ENCODE measurements at regions not wholly inside any gene's neighbourhood (a gene's known extent, or its start where the extent isn't known, plus 50 kb on each side); places are given as distances from the start of the nearest gene placed in this dataset.
A peak's percentile ranks its signal among the peaks of the same experiment; 100 is the strongest.

DNA sequence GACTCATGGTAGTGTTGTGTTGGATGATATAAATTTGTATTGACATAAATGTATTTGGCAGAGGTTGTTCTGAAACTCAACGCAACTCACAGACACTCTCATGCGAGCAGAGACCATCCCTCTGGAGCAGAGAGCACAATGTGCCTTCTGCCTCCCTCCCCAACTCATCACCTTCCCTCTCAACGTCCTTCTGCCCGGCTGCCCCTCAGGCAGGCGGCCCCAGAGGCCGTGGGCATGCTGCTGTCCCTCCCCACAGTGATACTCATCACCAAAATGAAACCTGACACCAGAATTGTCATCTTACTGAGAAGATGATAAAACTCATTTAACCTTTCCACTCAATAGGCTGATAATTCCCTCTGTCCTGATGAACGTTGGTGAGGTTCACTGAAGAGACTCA lies 260.6 kb downstream of the ETS1 start:
- peak; percentile 42 for DNase-seq

DNA sequence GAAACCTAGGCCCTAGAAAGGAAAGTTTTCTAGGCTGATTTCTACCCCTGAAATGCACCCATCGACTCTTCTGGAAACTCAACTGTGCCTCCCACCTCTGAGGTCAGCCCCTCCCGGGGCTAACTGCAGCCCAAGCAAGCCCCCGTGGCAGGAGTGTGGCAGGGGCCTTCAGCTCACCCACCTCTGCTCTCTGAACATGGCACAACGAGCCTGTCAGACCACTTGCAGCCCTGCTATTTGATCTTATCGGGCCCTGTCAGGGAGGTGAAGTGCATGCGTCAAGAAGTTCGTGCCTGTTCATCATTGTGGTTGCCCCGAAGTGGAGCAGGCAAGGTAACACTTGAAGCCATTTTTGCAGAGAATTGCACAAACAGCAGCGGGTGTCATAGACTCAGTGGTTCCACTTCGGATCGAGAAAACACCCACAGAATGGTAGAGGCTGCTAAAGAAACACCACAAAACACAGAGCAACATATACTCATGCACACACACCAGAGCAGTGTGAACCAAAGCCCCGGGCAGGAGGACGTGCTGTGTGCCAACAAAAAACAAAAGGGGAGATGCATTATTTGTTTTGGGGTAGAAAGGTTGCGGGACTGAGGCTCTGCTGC lies 262.7 kb downstream of the ETS1 start:
- peak; percentile 84 for DNase-seq

DNA sequence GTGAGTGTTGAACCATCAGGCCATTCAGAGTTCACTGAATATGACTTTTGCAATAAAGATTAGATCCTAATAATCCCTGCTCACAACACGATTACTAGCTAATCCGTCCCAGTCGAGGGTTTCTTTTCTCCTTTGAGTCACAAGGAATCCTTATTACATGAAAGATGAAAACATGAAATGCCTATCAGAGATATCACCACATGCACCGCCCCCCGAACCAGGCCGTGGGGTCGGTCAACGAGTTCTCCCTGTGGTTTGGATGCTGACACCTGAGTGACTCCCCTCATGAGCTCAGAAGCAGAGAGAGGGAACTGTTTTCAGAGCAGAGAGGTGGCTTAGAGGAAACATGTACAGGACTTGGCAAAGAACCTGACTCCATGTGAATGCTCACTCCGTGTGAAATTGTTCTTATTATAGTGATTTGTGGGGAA lies 263.3 kb downstream of the ETS1 start:
- DNase-seq = peak; percentile 71

- DNase-seq = peak; percentile 57
Observed at GRCh38 chr11:128323381-128323780, 264.0 kb downstream of the ETS1 start.

DNA sequence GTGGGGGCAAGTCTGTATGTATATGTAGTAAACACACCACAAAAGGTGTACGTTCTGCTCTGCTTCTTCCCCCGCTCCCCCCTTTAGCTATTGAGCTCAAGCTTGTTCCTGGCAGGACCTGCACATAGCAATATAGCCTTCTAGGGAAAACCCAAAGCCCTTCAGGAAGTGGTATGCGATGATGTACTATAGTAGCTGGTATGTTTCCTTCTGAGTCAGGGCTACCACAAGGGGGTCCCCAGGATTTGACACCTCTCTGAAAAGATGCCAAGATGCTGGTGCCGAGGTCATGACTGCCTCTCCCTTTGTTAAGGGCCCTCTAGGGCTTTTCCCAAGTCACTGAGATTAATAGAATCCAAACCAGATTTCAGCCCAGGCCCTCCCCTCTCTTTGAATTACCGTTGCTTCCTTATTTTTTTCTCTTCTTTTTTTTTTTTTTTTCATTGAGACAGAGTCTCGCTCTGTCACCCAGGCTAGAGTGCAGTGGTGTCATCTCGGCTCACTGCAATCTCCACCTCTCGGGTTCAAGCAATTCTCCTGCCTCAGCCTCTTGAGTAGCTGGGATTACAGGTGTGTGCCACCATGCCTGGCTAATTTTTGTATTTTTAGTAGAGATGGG lies 268.4 kb downstream of the ETS1 start:
- peak; percentile 83 for DNase-seq

GRCh38 chr11:128316541-128317227 lies 270.7 kb downstream of the ETS1 start:
- DNase-seq = no peak

GRCh38 chr11:128315933-128316332 lies 271.4 kb downstream of the ETS1 start:
- no peak for DNase-seq

GRCh38 chr11:128313931-128314330 lies 273.4 kb downstream of the ETS1 start:
- DNase-seq = no peak

DNA sequence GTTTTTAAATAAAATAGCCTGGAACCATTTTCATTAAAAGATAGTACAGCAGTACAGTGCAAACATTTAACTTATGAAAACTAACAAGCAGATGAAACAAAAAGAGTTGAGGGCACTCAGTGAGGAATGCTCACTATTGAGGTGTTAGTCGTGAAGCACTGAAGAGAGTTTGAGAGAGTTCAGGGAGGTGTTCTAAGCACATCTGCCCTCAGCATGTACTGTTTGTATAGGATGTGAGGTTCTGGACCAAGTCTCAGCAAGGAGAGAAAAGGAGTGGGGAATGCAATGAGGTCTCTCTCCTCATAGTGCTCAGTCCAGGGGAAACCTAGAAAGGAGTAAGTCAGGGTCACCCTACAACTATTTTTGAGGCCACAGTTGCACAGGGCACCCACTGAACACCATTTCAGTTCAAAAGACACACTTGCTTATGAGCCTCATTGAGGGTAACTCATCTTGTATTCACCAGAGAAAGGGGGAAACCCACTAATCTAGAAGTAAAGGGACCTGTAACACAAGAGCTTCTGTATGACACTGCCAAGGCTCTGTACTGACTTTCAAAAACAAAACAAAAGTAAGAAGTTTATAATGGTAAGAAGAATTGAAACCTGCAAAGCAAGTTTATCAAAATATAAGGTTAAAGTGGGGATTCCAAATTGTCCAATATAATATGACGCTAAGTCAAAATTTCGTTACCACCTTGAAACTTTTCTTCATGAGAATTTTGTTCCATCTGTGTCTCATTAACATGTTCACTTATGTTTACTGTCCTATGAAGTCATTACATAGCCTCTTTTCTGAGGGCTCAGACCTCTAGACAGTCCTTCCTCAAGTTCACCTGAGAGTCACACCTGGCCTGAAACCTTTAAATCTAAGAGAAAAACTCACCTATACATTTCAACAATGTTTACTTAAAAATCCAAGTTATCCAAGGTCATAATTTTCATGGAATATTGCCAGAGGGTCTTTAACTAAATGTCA lies 275.3 kb downstream of the ETS1 start:
- no peak for DNase-seq

DNA sequence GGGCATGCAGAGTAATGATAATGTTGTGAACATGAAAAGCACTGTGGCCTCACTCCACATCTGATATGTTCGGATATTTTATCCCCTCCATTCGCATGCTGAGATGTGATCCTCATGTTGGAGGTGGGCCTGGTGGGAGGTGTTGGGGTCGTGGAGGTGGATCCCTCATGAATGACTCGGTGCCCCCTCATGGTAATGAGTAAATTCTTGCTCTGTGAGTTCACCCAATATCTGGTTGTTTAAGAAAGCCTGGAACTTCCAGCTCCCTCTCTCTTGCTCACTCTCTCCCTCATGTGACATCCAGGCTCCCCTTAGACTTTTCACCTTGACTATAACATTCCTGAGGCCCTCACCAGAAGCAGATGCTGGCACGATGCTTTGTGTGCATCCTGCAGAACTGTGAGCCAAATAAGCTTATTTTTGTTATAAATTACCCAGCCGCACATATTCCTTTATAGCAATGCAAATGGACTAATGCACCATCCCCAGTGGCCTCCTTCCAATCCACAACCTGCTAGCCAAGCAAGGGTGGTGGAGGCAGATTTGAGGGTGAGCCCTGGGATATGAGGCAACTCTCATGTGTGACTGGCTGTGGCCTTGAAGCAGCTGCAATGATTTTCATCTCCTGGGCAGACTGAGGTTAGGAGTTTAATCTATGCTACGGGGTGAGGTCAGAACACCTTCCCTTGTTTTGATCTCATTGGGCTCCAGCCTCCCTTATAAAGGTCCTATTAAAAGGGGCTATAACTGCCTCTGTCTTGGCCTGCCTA lies 276.5 kb downstream of the ETS1 start:
- DNase-seq = peak; percentile 46

DNA sequence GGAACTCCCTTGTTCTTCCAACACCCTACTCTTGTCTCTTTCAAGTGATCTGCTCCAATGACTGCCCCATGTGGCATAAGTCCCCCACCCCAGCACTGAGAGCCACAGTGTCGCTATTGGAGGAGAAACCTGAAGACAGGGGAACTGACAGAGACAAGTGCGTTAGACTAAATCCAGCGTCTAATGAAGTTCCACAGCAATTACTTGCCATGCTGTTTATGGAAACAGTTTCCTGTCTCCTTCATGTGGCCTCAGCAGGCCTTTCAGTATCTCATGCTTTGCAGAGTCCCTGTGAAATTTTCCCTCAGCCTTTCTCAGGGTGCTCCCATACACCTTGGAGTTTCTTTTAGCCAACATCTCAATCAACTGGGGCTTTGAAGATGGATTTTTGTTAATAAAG lies 277.4 kb downstream of the ETS1 start:
- DNase-seq = no peak

- DNase-seq = no peak
Observed at GRCh38 chr11:128308794-128309193, 278.6 kb downstream of the ETS1 start.

DNA sequence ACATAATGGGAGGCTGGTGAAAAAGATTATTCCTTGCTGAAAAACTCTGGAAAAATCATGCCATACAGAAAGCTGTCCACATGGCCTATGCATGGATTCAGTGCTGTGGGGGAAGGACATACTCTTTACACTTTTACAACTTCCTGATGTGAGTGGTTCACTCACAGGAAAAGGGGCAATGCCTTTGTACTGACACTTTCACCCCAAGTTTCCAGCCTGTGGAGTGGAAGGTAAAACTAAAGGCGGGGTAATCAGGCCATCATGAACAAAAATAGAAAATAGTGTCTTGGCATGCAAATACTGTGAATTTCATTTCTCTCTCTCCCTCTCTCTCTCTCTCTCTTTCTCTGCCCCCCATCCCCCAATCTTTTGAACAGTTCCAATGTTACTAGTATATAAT lies 281.8 kb downstream of the ETS1 start:
- DNase-seq = no peak

DNA sequence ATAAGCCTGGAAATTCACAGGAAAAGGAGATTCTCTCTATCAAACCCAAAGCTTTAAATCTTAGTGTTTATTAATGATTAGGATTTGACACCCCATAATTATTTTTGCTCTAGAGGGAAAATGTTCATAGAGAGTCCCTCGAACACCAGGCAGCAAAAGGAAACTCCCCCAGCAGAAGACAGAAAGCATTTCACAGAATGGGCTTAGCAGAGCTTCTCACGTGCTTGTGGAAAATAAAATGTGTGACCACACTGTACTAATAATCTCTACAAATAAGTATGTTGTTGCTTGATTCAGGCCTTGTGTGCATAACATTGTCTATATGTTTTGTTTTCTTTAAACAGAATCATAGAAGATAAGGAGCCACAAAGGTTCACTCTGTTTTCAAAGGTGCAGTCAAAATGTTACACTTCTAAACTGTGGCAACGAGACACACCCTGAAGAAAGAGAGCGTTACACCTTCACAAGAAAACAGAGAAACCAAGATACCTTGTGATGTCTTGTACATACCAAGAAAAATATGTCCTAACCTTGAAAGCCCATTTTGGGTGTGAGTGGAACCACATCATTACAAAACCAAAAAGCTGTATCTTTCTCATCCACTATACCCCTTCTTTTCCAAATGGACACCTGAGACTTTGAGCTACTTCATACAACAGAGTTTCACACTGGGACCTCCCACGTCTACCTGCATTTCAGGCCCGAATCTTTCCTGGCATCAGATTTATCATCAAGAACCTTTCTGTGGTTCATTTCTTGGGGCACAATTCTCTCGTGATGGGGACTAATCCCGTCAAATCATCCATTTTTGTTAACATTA lies 282.5 kb downstream of the ETS1 start:
- DNase-seq = no peak

GRCh38 chr11:128304116-128304515 lies 283.2 kb downstream of the ETS1 start:
- no peak for DNase-seq

DNA sequence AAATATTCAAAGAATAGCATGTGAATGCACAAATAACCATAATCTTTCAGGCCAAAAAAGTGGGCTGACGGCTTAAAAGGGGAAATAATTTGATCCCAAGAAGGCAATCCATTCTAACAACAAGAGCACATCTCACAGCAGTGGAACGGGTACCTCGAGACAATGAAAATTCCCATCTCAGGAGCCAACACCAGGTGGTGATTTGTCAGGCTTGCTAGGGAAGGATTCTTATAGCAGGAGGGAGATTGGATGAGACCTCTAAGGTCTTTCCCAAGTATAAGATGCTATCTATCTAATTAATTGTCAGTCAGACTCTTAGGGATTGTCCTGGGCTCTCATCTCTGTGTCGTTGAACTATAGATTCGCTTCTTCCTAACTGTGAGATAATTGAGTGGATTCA lies 284.0 kb downstream of the ETS1 start:
- DNase-seq = no peak

- peak; percentile 67 for DNase-seq
Observed at GRCh38 chr11:128302425-128303186, 284.8 kb downstream of the ETS1 start.

DNA sequence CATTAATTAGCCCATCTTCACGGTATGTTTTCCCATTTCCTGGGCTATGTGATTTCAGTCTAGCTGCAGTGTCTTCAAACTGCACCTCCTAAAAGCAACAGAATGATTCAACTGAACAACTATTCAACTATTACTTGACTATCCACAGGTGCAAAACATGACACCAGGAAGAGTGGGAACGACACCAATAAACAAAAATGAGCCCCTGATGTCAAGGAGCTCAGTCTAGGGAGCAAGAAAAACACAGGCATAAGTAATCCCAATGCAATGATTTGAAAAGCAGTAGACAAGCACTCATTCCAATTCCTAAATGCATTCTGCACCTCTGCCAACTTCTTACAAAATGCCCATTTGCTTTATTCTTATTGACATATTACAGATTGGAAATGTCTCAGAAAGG lies 285.6 kb downstream of the ETS1 start:
- DNase-seq = no peak

DNA sequence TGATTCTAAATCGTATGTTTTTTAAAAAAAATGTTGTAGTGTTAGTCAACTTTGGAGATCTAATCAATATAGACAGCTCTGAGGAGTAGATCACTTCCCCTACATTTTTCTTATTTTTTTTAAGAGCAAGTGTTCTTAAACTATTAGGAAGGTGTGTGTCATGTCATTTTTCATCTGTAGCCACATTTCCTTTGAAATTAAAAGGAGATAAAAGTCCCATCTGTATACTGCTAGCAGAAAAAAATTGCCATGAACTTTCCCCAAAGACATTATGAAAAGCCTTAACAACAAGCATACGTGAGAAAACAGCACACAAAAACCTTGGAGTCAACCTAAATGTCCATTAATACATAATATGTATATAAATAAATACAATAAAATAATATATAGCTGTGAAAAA lies 286.6 kb downstream of the ETS1 start:
- DNase-seq = no peak

- no peak for DNase-seq
Observed at GRCh38 chr11:128299132-128299726, 288.1 kb downstream of the ETS1 start.

Measured in activated CD4-positive, alpha-beta T cell treated with anti-CD3 and anti-CD28 coated beads for 48 hours (primary cell).